Esophagus (tissue), 2 donors: ENCODE measurements at regions not wholly inside any gene's neighbourhood (a gene's known extent, or its start where the extent isn't known, plus 50 kb on each side); places are given as distances from the start of the nearest gene placed in this dataset.

ENCODE experiments used
- H3K27ac ChIP-seq, 2 donors: one replicate each; pipeline ENCODE4 v1.5.1; 2013; ENCODE audit warnings: low read depth in 2 of 2, mild to moderate bottlenecking in 2 of 2, inconsistent platforms in 1 of 2, low read length in 1 of 2, moderate library complexity in 1 of 2
- H3K27me3 ChIP-seq, 2 donors: one replicate each; pipeline ENCODE4 v1.6.1; 2013; ENCODE audit warnings: low read length in 2 of 2, control low read depth in 1 of 2, mild to moderate bottlenecking in 1 of 2; ENCODE audit not compliant: insufficient read depth in 2 of 2, control insufficient read depth in 1 of 2
- H3K36me3 ChIP-seq, 2 donors: one replicate each; pipeline ENCODE4 v1.6.1; 2013; ENCODE audit warnings: low read length in 1 of 2; ENCODE audit not compliant: control insufficient read depth in 2 of 2, insufficient read depth in 2 of 2
- H3K4me1 ChIP-seq, 2 donors: one replicate each; pipeline ENCODE4 v1.6.1; 2013; ENCODE audit warnings: low read length in 1 of 2; ENCODE audit not compliant: control insufficient read depth in 2 of 2, insufficient read depth in 2 of 2
- H3K4me3 ChIP-seq, 2 donors: one replicate each; pipeline ENCODE4 v1.5.1; 2013; ENCODE audit warnings: low read length in 2 of 2, mild to moderate bottlenecking in 2 of 2, low read depth in 1 of 2, moderate library complexity in 1 of 2
- H3K9me3 ChIP-seq, 2 donors: one replicate each; pipeline ENCODE4 v1.6.1; 2013; ENCODE audit warnings: mild to moderate bottlenecking in 2 of 2, low read depth in 1 of 2, low read length in 1 of 2, moderate library complexity in 1 of 2; ENCODE audit not compliant: control insufficient read depth in 2 of 2, insufficient read depth in 1 of 2
- WGBS, 2 donors: extraction: QIAGEN DNeasy Blood & Tissue Kit; methylation state at CpG; one replicate each; pipeline ENCODE4 v1.1.7; 2013; 5-methylcytosine and 5-hydroxymethylcytosine counted together
- donor health status: healthy with polysubstance abuse.
- donor health status: Bipolar disorder and iron deficiency.

GRCh38 chr11:69928121-69928520, 108.9 kb upstream of the FGF3 start:
- peaks cover 0 to 5% of the 10 kb centered on the region in 2 donors for H3K9me3 ChIP-seq
- H3K4me3 ChIP-seq = no peak overlapping the region
- no peaks in the 10 kb centered on the region for H3K4me1 ChIP-seq
- H3K36me3 ChIP-seq = no peaks in the 10 kb centered on the region
- no peaks in the 10 kb centered on the region for H3K27me3 ChIP-seq
- 67 to 68% methylated on average over 9 of the region's 9 CpGs for WGBS, 2 donors
- no peak overlapping the region for H3K27ac ChIP-seq

- no peaks in the 10 kb centered on the region for H3K4me1 ChIP-seq
These were observed 109.8 kb upstream of the FGF3 start for GRCh38 chr11:69928975-69929374.

GRCh38 chr11:69930081-69931059, 111.2 kb upstream of the FGF3 start:
- WGBS, 2 donors = 93% methylated on average over 20 of the region's 20 CpGs
- H3K9me3 ChIP-seq = peaks cover 0 to 5% of the 10 kb centered on the region in 2 donors
- no peak overlapping the region for H3K27ac ChIP-seq
- H3K4me1 ChIP-seq = no peaks in the 10 kb centered on the region
- no peak overlapping the region for H3K4me3 ChIP-seq
- H3K27me3 ChIP-seq = no peaks in the 10 kb centered on the region
- H3K36me3 ChIP-seq = no peaks in the 10 kb centered on the region

More at GRCh38 chr11:69928975-69929374, 109.8 kb upstream of the FGF3 start:
- Histone ChIP-seq H3K27me3 (no peaks in the 10 kb centered on the region), H3K36me3 (no peaks in the 10 kb centered on the region), H3K9me3 (peaks cover 0 to 5% of the 10 kb centered on the region in 2 donors), H3K27ac (no peak overlapping the region), H3K4me3 (no peak overlapping the region)
- 72 to 84% methylated on average over 3 of the region's 3 CpGs for WGBS, 2 donors

GRCh38 chr11:69931060-69931910, 112.1 kb upstream of the FGF3 start:
- H3K9me3 ChIP-seq = peaks cover 0 to 5% of the 10 kb centered on the region in 2 donors
- no peak overlapping the region for H3K4me3 ChIP-seq
- no peaks in the 10 kb centered on the region for H3K36me3 ChIP-seq
- H3K27me3 ChIP-seq = no peaks in the 10 kb centered on the region
- H3K27ac ChIP-seq = no peak overlapping the region
- 79 to 80% methylated on average over 10 of the region's 10 CpGs for WGBS, 2 donors
- H3K4me1 ChIP-seq = no peaks in the 10 kb centered on the region

- H3K9me3 ChIP-seq = peaks cover 0 to 5% of the 10 kb centered on the region in 2 donors
- no peaks in the 10 kb centered on the region for H3K4me1 ChIP-seq
- no peak overlapping the region for H3K4me3 ChIP-seq
- no peaks in the 10 kb centered on the region for H3K36me3 ChIP-seq
- H3K27me3 ChIP-seq = no peaks in the 10 kb centered on the region
- no peak overlapping the region for H3K27ac ChIP-seq
- WGBS, 2 donors = 56 to 73% methylated on average over 11 of the region's 11 CpGs
These were observed 113.0 kb upstream of the FGF3 start for GRCh38 chr11:69931994-69932910.

GRCh38 chr11:69934861-69935494, 115.8 kb upstream of the FGF3 start:
- Histone ChIP-seq H3K27ac (no peak overlapping the region), H3K4me3 (no peak overlapping the region), H3K9me3 (no peaks in the 10 kb centered on the region), H3K27me3 (no peaks in the 10 kb centered on the region), H3K4me1 (no peaks in the 10 kb centered on the region), H3K36me3 (no peaks in the 10 kb centered on the region)
- 77 to 88% methylated on average over 13 of the region's 13 CpGs for WGBS, 2 donors

GRCh38 chr11:69935941-69936505, 116.8 kb upstream of the FGF3 start:
- Histone ChIP-seq H3K4me3 (no peak overlapping the region), H3K9me3 (no peaks in the 10 kb centered on the region), H3K27me3 (no peaks in the 10 kb centered on the region), H3K4me1 (no peaks in the 10 kb centered on the region), H3K36me3 (no peaks in the 10 kb centered on the region), H3K27ac (no peak overlapping the region)

GRCh38 chr11:69936771-69937170, 117.6 kb upstream of the FGF3 start:
- H3K9me3 ChIP-seq = no peaks in the 10 kb centered on the region
- 89 to 91% methylated on average over 2 of the region's 2 CpGs for WGBS, 2 donors
- no peaks in the 10 kb centered on the region for H3K36me3 ChIP-seq
- no peaks in the 10 kb centered on the region for H3K27me3 ChIP-seq
- H3K27ac ChIP-seq = no peak overlapping the region
- no peak overlapping the region for H3K4me3 ChIP-seq
- H3K4me1 ChIP-seq = no peaks in the 10 kb centered on the region
